Mesenchymal stem cell (in vitro differentiated cells and primary cell): ENCODE measurements at regions not wholly inside any gene's neighbourhood (a gene's known extent, or its start where the extent isn't known, plus 50 kb on each side); places are given as distances from the start of the nearest gene placed in this dataset.
A peak's percentile ranks its signal among the peaks of the same experiment; 100 is the strongest.

Source experiments
- DNase-seq: peaks from one replicate; pipeline ENCODE4 v3.0.0-alpha.2; 2013
- H2AFZ ChIP-seq: one replicate; pipeline ENCODE4 v1.6.1; 2013; ENCODE audit warnings: low read depth, mild to moderate bottlenecking, control low read depth, inconsistent platforms, low read length, moderate library complexity
- H2AK5ac ChIP-seq: 2 replicates; pipeline ENCODE4 v1.6.1; 2013; ENCODE audit warnings: low read length, moderate library complexity, mild to moderate bottlenecking, inconsistent platforms; ENCODE audit not compliant: severe bottlenecking
- H2BK120ac ChIP-seq: one replicate; pipeline ENCODE4 v1.6.1; 2013; ENCODE audit warnings: low read depth, mild to moderate bottlenecking, inconsistent platforms, low read length, moderate library complexity
- H2BK12ac ChIP-seq, 2 experiments: one replicate each; pipeline ENCODE4 v1.6.1; 2013; ENCODE audit warnings: inconsistent platforms in 2 of 2, low read length in 2 of 2, mild to moderate bottlenecking in 2 of 2, moderate library complexity in 2 of 2, control low read depth in 1 of 2
- H2BK15ac ChIP-seq: one replicate; pipeline ENCODE4 v1.6.1; 2013; ENCODE audit warnings: mild to moderate bottlenecking, low read depth, inconsistent platforms; ENCODE audit not compliant: poor library complexity, severe bottlenecking
- H2BK5ac ChIP-seq: 2 replicates; pipeline ENCODE4 v1.6.1; 2013; ENCODE audit warnings: low read depth, mild to moderate bottlenecking, low read length, control low read depth, inconsistent platforms; ENCODE audit not compliant: poor library complexity, severe bottlenecking
- H3K14ac ChIP-seq, 2 experiments: one replicate each; pipeline ENCODE4 v1.6.1; 2013; ENCODE audit warnings: inconsistent platforms in 2 of 2, low read length in 2 of 2, control low read depth in 1 of 2, mild to moderate bottlenecking in 1 of 2, moderate library complexity in 1 of 2
- H3K18ac ChIP-seq, 2 experiments: one replicate each; pipeline ENCODE4 v1.6.1; 2013; ENCODE audit warnings: inconsistent platforms in 2 of 2, low read length in 2 of 2, control low read depth in 1 of 2, low read depth in 1 of 2, mild to moderate bottlenecking in 1 of 2
- H3K23ac ChIP-seq, 2 experiments: one replicate each; pipeline ENCODE4 v1.6.1; 2013; ENCODE audit warnings: inconsistent platforms in 2 of 2, low read length in 2 of 2, mild to moderate bottlenecking in 2 of 2, moderate library complexity in 2 of 2, control low read depth in 1 of 2
- H3K27ac ChIP-seq: 2 replicates; pipeline ENCODE4 v1.5.1; 2013; ENCODE audit warnings: mild to moderate bottlenecking, moderate library complexity, low read length, control low read depth, inconsistent platforms; ENCODE audit not compliant: poor library complexity, severe bottlenecking
- H3K27me3 ChIP-seq, 2 experiments: 2 replicates each; pipeline versions ENCODE4 v1.6.1 to v1.7.0; 2013; ENCODE audit warnings: low read length in 2 of 2, mild to moderate bottlenecking in 2 of 2, moderate library complexity in 2 of 2, control low read depth in 1 of 2, inconsistent platforms in 1 of 2; ENCODE audit not compliant: control insufficient read depth in 1 of 2, insufficient read depth in 1 of 2
- H3K36me3 ChIP-seq, 2 experiments: 2 replicates each; pipeline versions ENCODE4 v1.6.1 to v1.7.0; 2013; ENCODE audit warnings: low read length in 2 of 2, control low read depth in 1 of 2, inconsistent platforms in 1 of 2, low read depth in 1 of 2, mild to moderate bottlenecking in 1 of 2; ENCODE audit not compliant: insufficient read depth in 2 of 2, control insufficient read depth in 1 of 2
- H3K4ac ChIP-seq, 2 experiments: one replicate each; pipeline ENCODE4 v1.6.1; 2013; ENCODE audit warnings: inconsistent platforms in 2 of 2, low read length in 2 of 2, mild to moderate bottlenecking in 2 of 2, moderate library complexity in 2 of 2, control low read depth in 1 of 2, low read depth in 1 of 2
- H3K4me1 ChIP-seq: 2 replicates; pipeline ENCODE4 v1.6.1; 2013; ENCODE audit warnings: low read depth, low read length, control low read depth; ENCODE audit not compliant: control insufficient read depth, insufficient read depth
- H3K4me2 ChIP-seq: 2 replicates; pipeline ENCODE4 v1.6.1; 2013; ENCODE audit warnings: low read length, mild to moderate bottlenecking, inconsistent platforms; ENCODE audit not compliant: poor library complexity, severe bottlenecking
- H3K4me3 ChIP-seq, 2 experiments: 2 replicates each; pipeline versions ENCODE4 v1.5.1 to v1.7.0; 2013; ENCODE audit warnings: low read length in 2 of 2, mild to moderate bottlenecking in 2 of 2, control low read depth in 1 of 2, low read depth in 1 of 2; ENCODE audit not compliant: insufficient read depth in 1 of 2
- H3K79me1 ChIP-seq: replicated peaks from 2 replicates; pipeline ENCODE4 v1.6.1; 2013; ENCODE audit warnings: mild to moderate bottlenecking, control low read depth, low read length, inconsistent platforms; ENCODE audit not compliant: poor library complexity, severe bottlenecking
- H3K9ac ChIP-seq: 2 replicates; pipeline ENCODE4 v1.7.0; 2013; ENCODE audit warnings: mild to moderate bottlenecking, low read length, moderate library complexity
- H3K9me3 ChIP-seq: 2 replicates; pipeline ENCODE4 v1.7.0; 2013; ENCODE audit warnings: mild to moderate bottlenecking, low read length; ENCODE audit not compliant: control insufficient read depth
- H4K8ac ChIP-seq: one replicate; pipeline ENCODE4 v1.6.1; 2013; ENCODE audit warnings: inconsistent platforms, mild to moderate bottlenecking, low read length, moderate library complexity
- H4K91ac ChIP-seq: one replicate; pipeline ENCODE4 v1.6.1; 2013; ENCODE audit warnings: mild to moderate bottlenecking, low read length, inconsistent platforms
- WGBS: methylation state at CpG from one replicate; pipeline ENCODE4 v1.1.7; 2013; ENCODE audit warnings: mixed read lengths; 5-methylcytosine and 5-hydroxymethylcytosine counted together

DNA sequence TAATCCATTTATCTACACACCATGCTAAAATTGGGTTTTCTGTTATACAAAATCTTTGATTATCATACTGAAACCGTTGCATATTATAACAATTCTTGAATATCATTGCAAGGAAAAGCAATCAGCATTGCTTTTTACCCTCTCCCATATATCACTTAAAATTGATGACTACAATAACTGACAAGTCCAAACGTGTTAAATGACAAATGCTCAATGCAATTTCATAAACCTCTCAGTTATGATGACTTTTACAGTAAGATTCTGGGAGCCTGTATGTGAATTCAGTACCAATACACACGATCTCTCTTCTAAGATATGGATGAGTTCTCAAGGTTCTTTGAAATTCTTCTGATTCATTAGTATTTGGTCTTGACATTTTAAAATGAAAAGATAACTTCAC lies 368.5 kb upstream of the TRIB2 start:
- Histone ChIP-seq H2BK5ac (no peak overlapping the region), H3K4me1 (no peaks in the 10 kb centered on the region), H3K4me3 (no peak overlapping the region), H3K27ac (no peak overlapping the region), H3K27me3 (no peaks in the 10 kb centered on the region), H2BK120ac (no peak overlapping the region), H3K14ac (no peak overlapping the region), H3K79me1 (no peaks in the 10 kb centered on the region), H3K9ac (no peak overlapping the region), H2BK12ac (no peak overlapping the region), H3K36me3 (no peaks in the 10 kb centered on the region), H3K4ac (no peak overlapping the region), H3K23ac (no peak overlapping the region), H4K8ac (no peak overlapping the region), H3K9me3 (no peaks in the 10 kb centered on the region), H3K4me2 (no peak overlapping the region), H2AFZ (no peak overlapping the region), H3K18ac (no peak overlapping the region), H2AK5ac (no peak overlapping the region), H4K91ac (no peak overlapping the region), H2BK15ac (no peak overlapping the region)
- WGBS: 88% methylated on average over 2 of the region's 3 CpGs
- no peak for DNase-seq

DNA sequence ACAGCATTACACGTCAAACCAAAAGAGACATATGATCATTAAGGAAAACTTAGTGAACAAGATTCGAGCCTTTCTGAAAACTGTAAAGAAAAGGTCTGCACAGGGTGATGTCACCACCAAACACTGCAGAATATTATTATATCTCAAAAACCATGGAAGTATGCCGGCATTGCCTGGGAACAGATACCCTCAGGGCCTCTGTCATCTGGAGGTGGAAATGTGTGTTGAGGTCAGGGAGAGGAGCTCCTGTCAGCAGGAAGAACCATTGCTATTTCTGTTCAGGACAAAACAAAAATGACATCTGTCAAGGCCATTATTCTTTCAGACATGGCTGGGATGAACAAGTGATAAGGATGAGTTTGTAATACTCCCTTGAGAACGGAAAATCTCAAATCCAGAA lies 365.9 kb upstream of the TRIB2 start:
- no peak overlapping the region for H4K8ac ChIP-seq
- no peak overlapping the region for H3K4ac ChIP-seq
- no peak overlapping the region for H2AFZ ChIP-seq
- no peak for DNase-seq
- H3K4me1 ChIP-seq: no peaks in the 10 kb centered on the region
- no peak overlapping the region for H3K23ac ChIP-seq
- H3K4me3 ChIP-seq: no peak overlapping the region
- H2BK15ac ChIP-seq: no peak overlapping the region
- no peak overlapping the region for H4K91ac ChIP-seq
- H3K36me3 ChIP-seq: no peaks in the 10 kb centered on the region
- H3K79me1 ChIP-seq: no peaks in the 10 kb centered on the region
- no peak overlapping the region for H3K27ac ChIP-seq
- 91% methylated on average over 4 of the region's 4 CpGs for WGBS
- no peak overlapping the region for H3K18ac ChIP-seq
- no peaks in the 10 kb centered on the region for H3K27me3 ChIP-seq
- no peak overlapping the region for H3K14ac ChIP-seq
- H2BK5ac ChIP-seq: no peak overlapping the region
- no peak overlapping the region for H2AK5ac ChIP-seq
- peaks cover 3% of the 10 kb centered on the region for H3K9me3 ChIP-seq
- no peak overlapping the region for H3K9ac ChIP-seq
- H2BK12ac ChIP-seq: no peak overlapping the region
- H3K4me2 ChIP-seq: no peak overlapping the region
- H2BK120ac ChIP-seq: no peak overlapping the region

DNA sequence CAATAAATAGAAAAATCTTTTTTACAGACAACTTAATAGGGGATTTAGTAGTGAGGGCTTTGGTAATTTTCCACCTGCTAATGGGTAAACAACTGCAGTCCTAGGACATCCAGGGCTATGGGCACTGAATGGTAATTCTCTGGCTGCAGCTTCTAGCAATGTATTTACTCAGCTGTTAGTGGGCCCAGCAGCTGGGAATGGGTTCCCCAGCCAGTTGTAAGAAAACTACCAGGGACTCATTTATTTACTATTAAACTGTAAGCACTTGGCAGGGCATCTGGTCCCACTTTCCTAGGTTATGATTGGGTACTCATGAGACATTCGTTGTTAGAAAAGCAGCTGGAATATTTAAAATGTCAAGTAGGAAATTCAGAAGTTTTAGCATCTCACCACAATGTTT lies 363.8 kb upstream of the TRIB2 start:
- no peak overlapping the region for H3K27ac ChIP-seq
- H3K23ac ChIP-seq: no peak overlapping the region
- H3K4me2 ChIP-seq: no peak overlapping the region
- H2AFZ ChIP-seq: no peak overlapping the region
- H4K91ac ChIP-seq: no peak overlapping the region
- H3K18ac ChIP-seq: no peak overlapping the region
- peaks cover 3% of the 10 kb centered on the region for H3K9me3 ChIP-seq
- no peak overlapping the region for H3K4ac ChIP-seq
- no peak overlapping the region for H3K4me3 ChIP-seq
- no peaks in the 10 kb centered on the region for H3K27me3 ChIP-seq
- H3K79me1 ChIP-seq: no peaks in the 10 kb centered on the region
- no peaks in the 10 kb centered on the region for H3K4me1 ChIP-seq
- no peak overlapping the region for H2BK5ac ChIP-seq
- no peak overlapping the region for H2AK5ac ChIP-seq
- H2BK120ac ChIP-seq: no peak overlapping the region
- no peaks in the 10 kb centered on the region for H3K36me3 ChIP-seq
- H3K14ac ChIP-seq: no peak overlapping the region
- H4K8ac ChIP-seq: no peak overlapping the region
- WGBS: 24% methylated on average over 1 of the region's 1 CpG
- no peak overlapping the region for H3K9ac ChIP-seq
- H2BK12ac ChIP-seq: no peak overlapping the region
- DNase-seq: peak; percentile 18
- H2BK15ac ChIP-seq: no peak overlapping the region

- no peak overlapping the region for H4K91ac ChIP-seq
- H2BK12ac ChIP-seq: no peak overlapping the region
- no peak overlapping the region for H3K23ac ChIP-seq
- H3K14ac ChIP-seq: no peak overlapping the region
- no peaks in the 10 kb centered on the region for H3K27me3 ChIP-seq
- no peak overlapping the region for H2BK15ac ChIP-seq
- H3K18ac ChIP-seq: no peak overlapping the region
- no peak overlapping the region for H4K8ac ChIP-seq
- peak; percentile 73 for DNase-seq
- H3K4me3 ChIP-seq: no peak overlapping the region
- H3K4me1 ChIP-seq: no peaks in the 10 kb centered on the region
- no peak overlapping the region for H3K27ac ChIP-seq
- no peak overlapping the region for H2AFZ ChIP-seq
- H3K9me3 ChIP-seq: no peaks in the 10 kb centered on the region
- WGBS: 43% methylated on average over 4 of the region's 4 CpGs
- H3K4me2 ChIP-seq: no peak overlapping the region
- no peak overlapping the region for H2AK5ac ChIP-seq
- no peaks in the 10 kb centered on the region for H3K79me1 ChIP-seq
- no peak overlapping the region for H3K9ac ChIP-seq
- H2BK120ac ChIP-seq: no peak overlapping the region
- no peak overlapping the region for H2BK5ac ChIP-seq
- H3K4ac ChIP-seq: no peak overlapping the region
- no peaks in the 10 kb centered on the region for H3K36me3 ChIP-seq
These were observed 355.2 kb upstream of the TRIB2 start for GRCh38 chr2:12361506-12361905.
